ENCODE measurements at regions not wholly inside any gene's neighbourhood (a gene's known extent, or its start where the extent isn't known, plus 50 kb on each side); places are given as distances from the start of the nearest gene placed in this dataset.

DNA sequence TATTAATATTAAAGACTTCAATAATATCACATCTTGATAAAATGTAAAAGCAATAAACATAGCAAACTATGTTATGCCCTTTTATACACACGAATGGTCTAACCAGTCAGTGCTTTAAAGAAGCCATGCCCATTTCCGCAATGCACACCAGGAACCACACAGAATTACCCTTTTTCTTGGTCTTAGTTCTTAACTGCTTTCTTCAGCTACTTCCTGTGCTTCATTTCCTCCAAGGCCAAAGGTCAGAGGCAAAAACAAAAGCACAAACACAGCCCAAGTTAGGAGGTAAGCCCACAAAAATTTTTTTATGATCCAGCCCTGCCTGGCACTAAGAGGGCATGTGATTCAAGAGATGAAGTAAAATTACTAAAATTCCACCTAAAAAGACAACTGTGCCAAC lies 267.2 kb downstream of the FBXO15 start:
- TF ChIP-seq, protein P1, sequence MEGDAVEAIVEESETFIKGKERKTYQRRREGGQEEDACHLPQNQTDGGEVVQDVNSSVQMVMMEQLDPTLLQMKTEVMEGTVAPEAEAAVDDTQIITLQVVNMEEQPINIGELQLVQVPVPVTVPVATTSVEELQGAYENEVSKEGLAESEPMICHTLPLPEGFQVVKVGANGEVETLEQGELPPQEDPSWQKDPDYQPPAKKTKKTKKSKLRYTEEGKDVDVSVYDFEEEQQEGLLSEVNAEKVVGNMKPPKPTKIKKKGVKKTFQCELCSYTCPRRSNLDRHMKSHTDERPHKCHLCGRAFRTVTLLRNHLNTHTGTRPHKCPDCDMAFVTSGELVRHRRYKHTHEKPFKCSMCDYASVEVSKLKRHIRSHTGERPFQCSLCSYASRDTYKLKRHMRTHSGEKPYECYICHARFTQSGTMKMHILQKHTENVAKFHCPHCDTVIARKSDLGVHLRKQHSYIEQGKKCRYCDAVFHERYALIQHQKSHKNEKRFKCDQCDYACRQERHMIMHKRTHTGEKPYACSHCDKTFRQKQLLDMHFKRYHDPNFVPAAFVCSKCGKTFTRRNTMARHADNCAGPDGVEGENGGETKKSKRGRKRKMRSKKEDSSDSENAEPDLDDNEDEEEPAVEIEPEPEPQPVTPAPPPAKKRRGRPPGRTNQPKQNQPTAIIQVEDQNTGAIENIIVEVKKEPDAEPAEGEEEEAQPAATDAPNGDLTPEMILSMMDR (IDR thresholded peaks at IDR 0.05) = no peak
- DNase-seq (ENCODE audit: low spot score) = no peak
- no peak for ATAC-seq (ENCODE audit: low FRiP score)

DNA sequence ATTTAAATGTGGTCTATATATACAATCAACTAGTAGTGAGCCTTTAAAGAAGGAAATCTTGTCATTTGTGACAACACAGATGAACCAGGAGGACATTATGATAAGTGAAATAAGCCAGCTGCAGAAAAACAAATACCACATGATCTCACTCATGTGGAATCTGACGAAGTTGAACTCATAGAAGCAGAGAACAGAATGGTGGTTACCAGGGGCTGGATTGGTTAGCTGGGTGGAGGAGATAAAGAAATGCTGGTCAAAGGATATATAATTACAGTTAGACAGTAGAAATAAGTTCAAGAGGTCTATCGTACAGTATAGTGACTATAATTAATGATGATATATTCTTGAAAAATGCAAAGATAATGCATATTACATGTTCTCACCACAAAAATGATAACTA lies 267.9 kb downstream of the FBXO15 start:
- TF ChIP-seq, protein P1 (IDR thresholded peaks at IDR 0.05) = no peak
- ATAC-seq (ENCODE audit: low FRiP score) (no peak), DNase-seq (ENCODE audit: low spot score) (no peak)

DNA sequence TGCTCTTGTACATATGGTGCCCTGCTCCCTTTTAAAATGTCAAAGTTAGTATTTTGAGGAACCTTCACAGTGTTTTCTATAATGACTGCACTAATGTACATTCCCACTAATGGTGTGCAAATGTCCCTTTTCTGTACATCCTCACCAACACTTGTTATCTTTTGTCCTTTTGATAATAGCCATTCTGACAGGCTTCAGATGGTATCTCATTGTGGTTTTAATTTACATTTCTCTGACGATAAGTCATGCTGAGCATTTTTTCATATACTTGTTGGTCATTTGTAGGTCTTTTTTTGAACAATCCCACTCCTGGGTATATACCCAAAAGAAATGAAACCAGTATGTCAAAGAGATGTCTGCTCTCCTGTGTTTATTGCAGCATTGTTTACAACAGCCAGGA lies 268.3 kb downstream of the FBXO15 start:
- ATAC-seq (ENCODE audit: low FRiP score) (no peak), DNase-seq (ENCODE audit: low spot score) (no peak)
- TF ChIP-seq, protein P1 (IDR thresholded peaks at IDR 0.05) = no peak

DNA sequence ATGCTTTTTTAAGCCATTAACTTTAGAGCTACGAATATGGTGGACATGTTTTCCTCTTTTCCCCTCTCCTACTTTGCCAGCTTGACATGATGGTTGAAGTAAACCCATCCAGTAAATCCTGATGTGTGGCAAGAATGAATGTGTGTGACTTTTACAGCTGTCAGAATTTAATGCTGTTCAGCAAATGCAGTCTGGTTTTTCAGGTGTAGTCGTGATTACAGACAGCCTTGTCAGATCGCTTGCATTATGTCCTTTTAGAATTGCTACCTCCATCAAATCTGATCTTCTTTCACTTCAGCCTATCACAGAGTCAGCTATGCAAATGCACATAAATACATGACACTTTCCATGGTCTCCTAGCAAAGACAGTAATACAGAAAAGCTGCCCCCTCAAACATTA lies 278.5 kb downstream of the FBXO15 start:
- ATAC-seq (ENCODE audit: low FRiP score) (no peak), DNase-seq (ENCODE audit: low spot score) (no peak)
- TF ChIP-seq, protein P1 (IDR thresholded peaks at IDR 0.05) = no peak

DNA sequence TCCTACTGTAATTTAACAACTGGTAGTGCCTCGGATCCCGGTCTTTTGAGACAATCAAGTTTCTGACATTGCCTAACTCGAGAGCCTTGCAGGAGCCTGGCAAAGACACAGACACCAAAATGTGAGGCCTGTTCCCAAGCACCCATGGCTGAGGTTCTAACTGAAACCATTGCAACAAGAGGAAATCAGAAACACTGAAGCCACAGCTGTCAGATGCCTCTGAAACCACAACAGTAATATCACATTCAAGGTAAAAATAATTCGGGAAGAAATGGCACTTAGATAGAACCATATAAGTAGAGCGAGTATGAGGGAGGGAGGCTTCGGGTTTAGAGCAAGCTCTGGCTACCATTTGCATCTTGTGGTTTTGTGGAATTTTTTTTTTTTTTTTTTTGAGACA lies 285.9 kb downstream of the FBXO15 start:
- DNase-seq (ENCODE audit: low spot score) = no peak
- TF ChIP-seq, protein P1 (IDR thresholded peaks at IDR 0.05) = no peak
- no peak for ATAC-seq (ENCODE audit: low FRiP score)

DNA sequence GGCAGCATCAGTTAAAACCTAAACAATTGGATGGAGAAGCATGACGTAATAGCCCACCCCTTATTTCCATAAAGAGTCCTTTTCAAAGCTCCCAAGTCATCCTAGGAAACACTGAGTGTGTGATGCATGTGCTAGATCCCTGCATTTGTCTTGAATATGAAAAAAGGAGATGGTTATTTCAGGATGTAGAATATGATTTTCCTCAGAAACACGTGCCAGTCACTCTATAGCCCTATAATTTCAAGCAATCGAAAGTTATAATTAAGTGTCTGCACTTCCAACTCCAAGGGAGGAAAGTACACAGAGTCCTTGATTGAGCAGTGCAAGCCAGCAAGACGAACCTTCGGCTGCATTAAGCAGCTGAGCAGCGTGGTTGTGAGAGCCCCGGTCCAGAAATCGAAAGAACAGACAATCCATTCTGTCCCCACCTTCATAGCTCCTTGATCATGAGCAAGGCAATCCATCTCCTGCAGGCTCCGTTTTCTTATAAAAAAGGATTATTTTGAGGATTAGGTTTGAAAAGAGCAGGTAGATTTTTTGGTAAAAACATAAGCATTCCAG lies 287.7 kb downstream of the FBXO15 start:
- DNase-seq (ENCODE audit: low spot score) (no peak), ATAC-seq (ENCODE audit: low FRiP score) (no peak)
- TF ChIP-seq, protein P1 (IDR thresholded peaks at IDR 0.05) = no peak

DNA sequence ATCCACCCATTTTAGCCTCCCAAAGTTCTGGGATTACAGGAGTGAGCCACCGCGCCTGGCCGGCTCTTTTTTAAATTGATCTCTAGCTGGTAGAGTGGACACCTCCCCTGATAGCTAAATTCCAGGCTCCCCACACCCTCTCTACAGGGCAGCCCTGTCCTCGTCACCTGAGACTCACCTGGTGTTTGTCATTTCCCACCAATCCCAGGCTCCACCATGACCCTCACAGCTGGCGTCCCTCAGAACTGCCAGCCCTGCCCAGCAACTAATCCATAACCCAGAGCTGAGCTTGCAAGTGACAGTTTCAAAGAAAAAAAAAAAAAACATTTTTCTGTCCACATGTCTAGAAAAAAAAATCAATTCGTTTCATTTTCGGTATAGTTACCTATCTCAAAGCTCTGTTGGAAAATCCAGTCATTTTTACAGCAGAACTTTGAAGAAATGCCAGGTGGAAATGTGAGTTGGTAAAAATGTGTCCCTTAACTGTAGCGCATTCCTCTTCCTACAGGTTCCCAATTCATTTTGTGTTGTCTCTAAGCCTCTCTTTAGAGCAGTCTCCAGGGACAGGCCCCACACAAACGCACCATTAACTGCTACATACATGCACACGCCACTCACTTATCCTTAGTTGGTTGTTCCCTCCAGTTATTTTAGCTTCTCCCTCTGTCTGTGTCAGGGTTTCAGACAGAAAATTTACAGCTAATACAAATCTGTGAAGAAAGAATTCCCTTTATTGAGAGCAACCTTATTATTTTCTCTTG lies 294.7 kb downstream of the FBXO15 start:
- TF ChIP-seq, protein P1 (IDR thresholded peaks at IDR 0.05) = no peak
- DNase-seq (ENCODE audit: low spot score) (no peak), ATAC-seq (ENCODE audit: low FRiP score) (no peak)

Data from omental fat pad (tissue), 3 donors.